ENCODE measurements at regions not wholly inside any gene's neighbourhood (a gene's known extent, or its start where the extent isn't known, plus 50 kb on each side); places are given as distances from the start of the nearest gene placed in this dataset.

DNA sequence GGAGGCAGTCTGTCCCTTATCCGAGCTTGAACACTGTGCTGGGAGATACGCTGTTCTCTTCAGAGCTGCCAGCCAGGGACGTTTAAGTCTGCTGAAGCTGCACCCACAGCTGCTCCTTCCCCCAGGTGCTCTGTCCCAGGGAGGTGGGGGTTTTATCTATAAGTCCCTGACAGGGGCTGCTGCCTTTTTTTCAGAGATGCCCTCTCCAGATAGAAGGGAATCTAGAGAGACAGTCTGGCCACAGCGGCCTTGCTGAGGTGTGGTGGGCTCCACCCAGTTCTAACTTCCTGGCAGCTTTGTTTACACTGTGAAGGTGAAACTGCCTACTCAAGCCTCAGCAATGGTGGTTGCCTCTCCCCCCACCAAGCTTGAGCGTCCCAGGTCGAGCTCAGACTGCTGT, 319.9 kb upstream of the GRM7 start:
- no peak for DNase-seq

- no peak for DNase-seq
Measured at GRCh38 chr3:6542795-6543194, 318.1 kb upstream of the GRM7 start.

DNA sequence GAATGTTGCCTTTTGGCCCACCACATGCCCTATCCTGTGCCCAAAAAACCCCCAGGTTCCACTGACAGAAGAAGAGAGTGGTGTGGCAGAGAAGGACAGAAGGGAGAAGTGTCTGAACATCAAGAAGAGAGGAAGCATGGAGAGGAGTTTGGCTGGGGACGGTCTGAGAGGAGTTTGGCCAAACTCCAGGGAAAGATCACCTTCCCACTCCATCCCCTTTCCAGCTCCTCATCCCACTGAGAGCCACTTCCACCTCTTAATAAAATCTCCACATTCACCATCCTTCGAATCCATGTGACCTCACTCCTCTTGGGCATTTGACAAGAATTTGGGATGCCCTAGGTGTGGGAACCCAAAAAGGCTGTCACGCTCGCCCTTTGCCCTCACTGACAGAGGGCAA, 311.6 kb upstream of the GRM7 start:
- DNase-seq, result no peak

DNA sequence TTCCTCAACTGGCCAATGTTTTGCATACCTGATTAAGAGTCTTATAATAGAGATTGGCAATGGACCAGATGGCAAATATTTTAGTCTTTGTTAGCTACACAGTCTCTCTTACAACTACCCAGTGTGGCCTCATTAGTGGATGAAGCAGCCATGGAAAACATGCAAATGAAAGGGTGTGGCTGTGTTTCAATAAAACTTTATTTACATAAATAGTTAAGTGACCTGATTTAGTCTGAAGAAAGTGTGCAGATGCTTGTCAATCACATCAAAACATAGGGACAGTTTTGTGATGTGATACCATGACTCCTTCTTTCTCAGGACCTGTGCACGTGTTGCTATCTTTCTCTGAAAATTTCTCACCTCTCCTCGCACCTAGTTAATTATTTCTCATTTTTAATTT, 309.8 kb upstream of the GRM7 start:
- no peak for DNase-seq

- no peak for DNase-seq
Measured at GRCh38 chr3:6560259-6560658, 300.7 kb upstream of the GRM7 start.

GRCh38 chr3:6567241-6567640, 293.7 kb upstream of the GRM7 start:
- no peak for DNase-seq

GRCh38 chr3:6568999-6569493, 291.9 kb upstream of the GRM7 start:
- DNase-seq, result no peak

- DNase-seq, result no peak
Measured at GRCh38 chr3:6571448-6571847, 289.5 kb upstream of the GRM7 start.

GRCh38 chr3:6577584-6577983, 283.3 kb upstream of the GRM7 start:
- DNase-seq, result no peak

- no peak for DNase-seq
Measured at GRCh38 chr3:6578526-6578925, 282.4 kb upstream of the GRM7 start.

GRCh38 chr3:6580808-6581207, 280.1 kb upstream of the GRM7 start:
- DNase-seq, result no peak

DNA sequence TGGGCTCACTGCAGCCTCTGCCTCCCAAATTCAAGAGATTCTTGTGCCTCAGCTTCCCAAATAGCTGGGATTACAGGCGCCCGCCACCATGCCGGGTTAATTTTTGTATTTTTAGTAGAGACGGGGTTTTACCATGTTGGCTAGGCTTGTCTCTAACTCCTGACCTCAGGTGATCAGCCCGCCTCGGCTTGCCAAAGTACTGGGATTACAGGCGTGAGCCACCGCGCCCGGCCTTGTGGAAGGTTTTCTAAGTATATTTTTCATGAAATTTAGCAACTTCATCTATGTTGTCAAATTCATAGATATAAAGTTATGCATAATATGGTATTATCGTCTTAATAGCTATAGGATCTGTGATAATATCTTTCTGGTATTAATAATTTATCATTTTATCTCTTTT, 275.6 kb upstream of the GRM7 start:
- DNase-seq, result no peak

- DNase-seq, result no peak
Measured at GRCh38 chr3:6600237-6600636, 260.7 kb upstream of the GRM7 start.

GRCh38 chr3:6601374-6601773, 259.5 kb upstream of the GRM7 start:
- DNase-seq, result no peak

- DNase-seq, result no peak
Measured at GRCh38 chr3:6602329-6602728, 258.6 kb upstream of the GRM7 start.

- DNase-seq, result no peak
Measured at GRCh38 chr3:6605227-6605626, 255.7 kb upstream of the GRM7 start.

- no peak for DNase-seq
Measured at GRCh38 chr3:6608843-6609242, 252.1 kb upstream of the GRM7 start.

- no peak for DNase-seq
Measured at GRCh38 chr3:6612034-6612616, 248.8 kb upstream of the GRM7 start.

GRCh38 chr3:6622260-6622659, 238.7 kb upstream of the GRM7 start:
- DNase-seq, result no peak

DNA sequence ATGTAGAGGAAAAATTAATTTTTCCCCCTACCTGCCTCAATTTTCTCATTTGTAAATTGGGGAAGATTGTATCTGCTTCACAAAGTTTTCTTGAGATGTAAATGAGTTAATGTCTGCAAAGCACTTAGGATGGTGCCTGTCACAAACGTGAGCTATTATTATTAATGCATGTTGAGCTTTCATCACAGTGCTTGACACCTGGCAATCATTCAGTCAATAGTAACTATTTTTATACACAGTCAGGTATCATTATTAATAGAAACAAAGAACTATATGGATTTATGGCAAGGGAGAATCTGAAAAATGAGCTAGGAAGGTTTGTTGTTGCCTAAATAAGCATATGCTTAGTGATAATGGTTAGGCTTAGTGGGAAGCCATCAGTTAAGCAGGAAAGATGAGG, 238.2 kb upstream of the GRM7 start:
- DNase-seq, result no peak

DNA sequence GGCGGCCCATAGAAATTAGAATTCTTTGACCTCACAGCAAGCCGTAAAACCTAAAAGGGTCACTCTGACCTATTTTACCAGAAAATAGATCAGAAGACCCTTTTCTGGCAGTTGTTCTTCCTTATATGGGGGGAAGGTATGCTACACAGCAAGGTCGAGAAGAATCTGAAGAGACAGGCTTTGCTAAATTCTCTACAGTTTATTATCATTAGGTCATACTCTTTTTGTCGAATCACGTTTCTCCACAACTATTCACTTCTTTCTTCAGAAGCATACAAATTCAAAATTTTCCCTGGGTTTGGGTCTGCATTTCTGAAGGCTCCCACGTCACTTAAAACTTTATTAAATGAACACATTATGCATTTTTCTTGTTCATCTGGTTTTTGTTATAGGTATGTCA, 229.5 kb upstream of the GRM7 start:
- DNase-seq, result no peak

DNA sequence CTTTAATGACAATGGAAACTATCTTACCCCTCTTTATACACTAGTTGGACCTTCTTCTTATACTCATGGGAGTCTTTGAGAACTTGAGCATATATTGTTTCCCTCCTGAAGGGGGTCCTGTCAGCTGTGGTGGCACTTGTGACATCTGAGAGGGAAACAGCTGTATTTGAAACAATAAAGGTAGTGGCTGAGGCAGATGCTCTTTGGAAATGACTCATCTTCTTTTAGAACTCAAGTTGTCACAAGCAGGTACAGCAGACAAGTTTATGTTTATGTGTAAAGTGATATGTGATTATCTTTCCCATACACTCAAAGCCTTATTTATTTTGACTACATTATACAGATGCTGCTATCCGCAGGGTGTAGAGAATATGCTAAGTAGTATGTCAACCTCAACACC, 220.0 kb upstream of the GRM7 start:
- DNase-seq, result no peak

- DNase-seq, result no peak
Measured at GRCh38 chr3:6644070-6644929, 216.6 kb upstream of the GRM7 start.

DNA sequence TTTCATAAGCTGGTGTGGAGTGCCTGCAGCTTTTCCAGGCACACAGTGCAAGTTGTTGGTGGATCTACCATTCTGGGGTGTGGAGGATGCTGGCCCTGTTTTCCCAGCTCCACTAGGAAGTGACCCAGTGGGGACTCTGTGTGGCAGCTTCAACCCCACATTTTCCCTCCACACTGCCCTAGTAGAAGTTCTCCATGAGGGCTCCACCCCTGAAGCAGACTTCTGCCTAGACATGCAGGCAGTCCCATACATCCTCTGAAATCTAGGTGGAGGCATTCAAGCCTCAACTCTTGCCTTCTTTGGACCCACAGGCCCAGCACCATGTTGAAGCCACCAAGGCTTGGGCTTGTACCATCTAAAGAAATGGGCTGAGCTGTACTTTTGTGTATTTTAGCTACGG, 206.2 kb upstream of the GRM7 start:
- DNase-seq, result no peak

- no peak for DNase-seq
Measured at GRCh38 chr3:6655275-6655674, 205.6 kb upstream of the GRM7 start.
